Panc1 (cell line): ENCODE measurements at regions not wholly inside any gene's neighbourhood (a gene's known extent, or its start where the extent isn't known, plus 50 kb on each side); places are given as distances from the start of the nearest gene placed in this dataset.

ENCODE experiments used
- POLR2AphosphoS5 ChIP-seq: IDR thresholded peaks from 2 replicates; pipeline ENCODE4 v1.6.1; 2012; ENCODE audit warnings: mild to moderate bottlenecking, low read depth, low read length, moderate library complexity
- SIN3A ChIP-seq: IDR thresholded peaks from 2 replicates; pipeline ENCODE4 v1.6.1; 2012; ENCODE audit warnings: low read depth, mild to moderate bottlenecking, low read length, moderate library complexity, borderline replicate concordance; ENCODE audit not compliant: insufficient read depth
- TCF7L2 ChIP-seq: IDR thresholded peaks from 2 replicates; pipeline ENCODE4 v1.6.1; 2011; ENCODE audit warnings: mild to moderate bottlenecking, low read depth, low read length, inconsistent platforms
- TF ChIP-seq, protein P1 (sequence below), 2 experiments: IDR thresholded peaks; 2 replicates each; pipeline ENCODE4 v1.6.1; 2011 to 2012; ENCODE audit warnings: low read depth in 2 of 2, control low read depth in 1 of 2, low read length in 1 of 2, mild to moderate bottlenecking in 1 of 2, moderate library complexity in 1 of 2; ENCODE audit not compliant: insufficient read depth in 1 of 2
- TF ChIP-seq, protein P2 (sequence below): fragments of 450-650 bp; IDR thresholded peaks from 2 replicates; pipeline ENCODE4 v1.5.1; 2017; ENCODE audit warnings: mild to moderate bottlenecking

DNA sequence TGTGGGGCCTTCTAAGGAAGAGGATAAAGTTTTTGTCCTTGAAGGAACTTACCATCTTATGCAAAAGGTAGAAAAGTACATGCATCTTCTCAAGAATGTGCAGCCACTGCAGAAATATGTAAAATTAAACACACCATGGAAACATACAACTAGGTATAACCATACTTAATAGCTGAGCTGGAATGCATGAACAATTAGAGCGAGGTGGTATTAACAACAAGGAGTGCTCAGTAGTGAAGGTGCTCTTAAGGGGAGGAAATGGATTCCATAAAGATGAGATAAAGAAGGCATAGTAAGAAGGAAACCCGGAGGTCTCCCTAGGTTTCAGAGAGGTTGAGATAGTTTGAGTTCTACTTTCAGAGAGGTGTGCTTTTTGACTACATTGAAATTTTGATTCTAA is 415.9 kb downstream of the NDFIP2 start:
- TF ChIP-seq, protein P1, sequence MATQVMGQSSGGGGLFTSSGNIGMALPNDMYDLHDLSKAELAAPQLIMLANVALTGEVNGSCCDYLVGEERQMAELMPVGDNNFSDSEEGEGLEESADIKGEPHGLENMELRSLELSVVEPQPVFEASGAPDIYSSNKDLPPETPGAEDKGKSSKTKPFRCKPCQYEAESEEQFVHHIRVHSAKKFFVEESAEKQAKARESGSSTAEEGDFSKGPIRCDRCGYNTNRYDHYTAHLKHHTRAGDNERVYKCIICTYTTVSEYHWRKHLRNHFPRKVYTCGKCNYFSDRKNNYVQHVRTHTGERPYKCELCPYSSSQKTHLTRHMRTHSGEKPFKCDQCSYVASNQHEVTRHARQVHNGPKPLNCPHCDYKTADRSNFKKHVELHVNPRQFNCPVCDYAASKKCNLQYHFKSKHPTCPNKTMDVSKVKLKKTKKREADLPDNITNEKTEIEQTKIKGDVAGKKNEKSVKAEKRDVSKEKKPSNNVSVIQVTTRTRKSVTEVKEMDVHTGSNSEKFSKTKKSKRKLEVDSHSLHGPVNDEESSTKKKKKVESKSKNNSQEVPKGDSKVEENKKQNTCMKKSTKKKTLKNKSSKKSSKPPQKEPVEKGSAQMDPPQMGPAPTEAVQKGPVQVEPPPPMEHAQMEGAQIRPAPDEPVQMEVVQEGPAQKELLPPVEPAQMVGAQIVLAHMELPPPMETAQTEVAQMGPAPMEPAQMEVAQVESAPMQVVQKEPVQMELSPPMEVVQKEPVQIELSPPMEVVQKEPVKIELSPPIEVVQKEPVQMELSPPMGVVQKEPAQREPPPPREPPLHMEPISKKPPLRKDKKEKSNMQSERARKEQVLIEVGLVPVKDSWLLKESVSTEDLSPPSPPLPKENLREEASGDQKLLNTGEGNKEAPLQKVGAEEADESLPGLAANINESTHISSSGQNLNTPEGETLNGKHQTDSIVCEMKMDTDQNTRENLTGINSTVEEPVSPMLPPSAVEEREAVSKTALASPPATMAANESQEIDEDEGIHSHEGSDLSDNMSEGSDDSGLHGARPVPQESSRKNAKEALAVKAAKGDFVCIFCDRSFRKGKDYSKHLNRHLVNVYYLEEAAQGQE (IDR thresholded peaks at IDR 0.05; ENCODE audit: insufficient read depth in 1 of 2, low read depth in 2 of 2, low read length in 1 of 2): no peak
- TF ChIP-seq, protein P2, sequence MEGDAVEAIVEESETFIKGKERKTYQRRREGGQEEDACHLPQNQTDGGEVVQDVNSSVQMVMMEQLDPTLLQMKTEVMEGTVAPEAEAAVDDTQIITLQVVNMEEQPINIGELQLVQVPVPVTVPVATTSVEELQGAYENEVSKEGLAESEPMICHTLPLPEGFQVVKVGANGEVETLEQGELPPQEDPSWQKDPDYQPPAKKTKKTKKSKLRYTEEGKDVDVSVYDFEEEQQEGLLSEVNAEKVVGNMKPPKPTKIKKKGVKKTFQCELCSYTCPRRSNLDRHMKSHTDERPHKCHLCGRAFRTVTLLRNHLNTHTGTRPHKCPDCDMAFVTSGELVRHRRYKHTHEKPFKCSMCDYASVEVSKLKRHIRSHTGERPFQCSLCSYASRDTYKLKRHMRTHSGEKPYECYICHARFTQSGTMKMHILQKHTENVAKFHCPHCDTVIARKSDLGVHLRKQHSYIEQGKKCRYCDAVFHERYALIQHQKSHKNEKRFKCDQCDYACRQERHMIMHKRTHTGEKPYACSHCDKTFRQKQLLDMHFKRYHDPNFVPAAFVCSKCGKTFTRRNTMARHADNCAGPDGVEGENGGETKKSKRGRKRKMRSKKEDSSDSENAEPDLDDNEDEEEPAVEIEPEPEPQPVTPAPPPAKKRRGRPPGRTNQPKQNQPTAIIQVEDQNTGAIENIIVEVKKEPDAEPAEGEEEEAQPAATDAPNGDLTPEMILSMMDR: no peak
- TF ChIP-seq POLR2AphosphoS5 (no peak), SIN3A (no peak), TCF7L2 (no peak)
